Stimulated activated CD8-positive, alpha-beta memory T cell treated with anti-CD3 and anti-CD28 coated beads, Interleukin-2, amount 100 ng/mL, for 1 hour (primary cell): ENCODE measurements at regions not wholly inside any gene's neighbourhood (a gene's known extent, or its start where the extent isn't known, plus 50 kb on each side); places are given as distances from the start of the nearest gene placed in this dataset.
"Not testable (repeated sequence)": the region's sequence is repeated elsewhere in the genome, so short reads cannot be mapped to it uniquely, and the experiment has no call there.

Experiments used
- DNase-seq, 2 donors: peaks; one replicate each; pipeline ENCODE4 v3.0.0-alpha.2; 2020; ENCODE audit warnings: low read depth in 2 of 2

DNA sequence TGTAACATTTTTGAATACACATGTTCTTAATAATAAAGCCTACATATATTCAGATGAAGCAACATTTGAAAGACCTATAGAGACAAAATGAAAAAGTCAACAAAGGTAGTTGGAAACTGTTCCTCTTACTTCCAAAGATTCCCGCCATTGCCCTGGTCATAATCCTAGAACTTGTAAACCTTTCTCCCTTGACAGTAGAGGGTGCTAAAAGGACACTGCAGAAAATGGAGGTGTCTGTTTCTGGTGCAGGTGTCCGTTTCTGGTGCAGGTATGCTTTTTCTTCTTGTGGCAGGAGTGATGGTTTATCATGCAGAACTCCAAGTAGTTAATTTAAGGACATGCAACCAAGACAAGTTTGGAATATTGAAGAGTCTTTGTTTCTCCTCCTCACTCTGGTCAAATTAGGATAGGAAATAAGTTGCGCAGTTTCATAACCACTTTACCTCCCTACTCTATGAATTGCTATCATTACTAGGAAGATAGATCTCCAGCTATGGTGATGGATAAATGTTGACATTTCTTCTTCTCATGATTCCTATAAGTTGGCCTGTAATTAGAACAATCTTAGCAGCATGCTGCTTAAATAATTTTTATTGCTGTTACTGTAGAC is 56.0 kb upstream of the FAM174A start:
- DNase-seq: no peak

DNA sequence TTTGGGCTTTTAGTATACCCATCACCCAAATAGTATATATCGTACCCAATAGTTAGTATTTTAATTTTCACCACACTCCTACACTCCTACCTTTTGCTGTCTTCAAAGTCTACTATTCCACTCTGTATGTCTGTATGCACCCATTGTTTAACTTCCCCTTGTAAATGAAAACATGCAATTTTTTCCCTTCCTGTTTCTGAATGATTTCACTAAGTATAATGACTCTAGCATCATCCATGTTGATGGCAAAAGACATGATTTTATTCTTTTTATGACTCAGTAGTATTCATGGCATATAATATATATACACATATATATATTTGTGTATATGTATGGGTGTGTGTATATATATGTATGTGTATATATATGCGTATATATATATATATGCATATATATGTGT is 63.1 kb upstream of the FAM174A start:
- no peak for DNase-seq

- no peak for DNase-seq
Observed at GRCh38 chr5:100469767-100470166, 65.4 kb upstream of the FAM174A start.

GRCh38 chr5:100464418-100464817 is 70.8 kb upstream of the FAM174A start:
- no peak for DNase-seq

- DNase-seq: no peak
Observed at GRCh38 chr5:100456615-100457014, 78.6 kb upstream of the FAM174A start.

DNA sequence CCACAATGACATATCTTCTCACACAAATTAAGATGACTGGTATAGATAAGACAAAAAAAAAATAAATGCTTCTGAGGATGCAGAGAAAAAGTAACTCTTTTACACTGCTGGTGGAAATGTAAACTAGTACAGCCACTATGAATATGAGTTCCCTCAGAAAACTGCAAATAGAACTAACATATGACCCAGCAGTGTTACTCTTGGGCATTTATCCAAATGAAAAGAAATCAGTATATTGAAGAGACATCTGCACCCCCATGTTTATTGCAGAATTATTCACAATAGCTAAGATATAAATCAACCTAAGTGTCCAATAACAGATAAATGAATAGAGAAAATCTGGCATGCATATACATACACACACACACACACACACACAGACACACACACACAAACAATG is 83.0 kb upstream of the FAM174A start:
- no peak for DNase-seq

DNA sequence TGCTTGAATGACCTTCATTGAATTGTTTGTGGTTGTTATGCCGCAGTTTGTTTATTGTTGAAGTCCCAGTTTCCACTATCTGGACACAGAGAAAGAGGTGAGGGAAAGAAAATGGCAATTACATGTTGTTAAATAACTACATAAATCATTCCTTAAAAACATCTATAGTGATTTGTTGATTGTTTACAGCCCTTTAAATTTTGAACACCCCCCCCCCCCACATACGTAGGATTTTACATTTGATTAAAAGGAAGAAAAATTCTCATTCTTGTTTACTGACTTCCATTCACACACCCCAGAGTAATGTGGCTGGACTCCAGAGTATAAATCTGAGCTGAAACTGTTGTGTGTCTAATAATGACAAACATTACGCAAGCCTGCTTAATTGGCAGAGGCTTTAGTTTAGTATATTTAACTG is 87.1 kb upstream of the FAM174A start:
- DNase-seq: no peak

- DNase-seq: no peak
Observed at GRCh38 chr5:100446879-100447430, 88.2 kb upstream of the FAM174A start.

DNA sequence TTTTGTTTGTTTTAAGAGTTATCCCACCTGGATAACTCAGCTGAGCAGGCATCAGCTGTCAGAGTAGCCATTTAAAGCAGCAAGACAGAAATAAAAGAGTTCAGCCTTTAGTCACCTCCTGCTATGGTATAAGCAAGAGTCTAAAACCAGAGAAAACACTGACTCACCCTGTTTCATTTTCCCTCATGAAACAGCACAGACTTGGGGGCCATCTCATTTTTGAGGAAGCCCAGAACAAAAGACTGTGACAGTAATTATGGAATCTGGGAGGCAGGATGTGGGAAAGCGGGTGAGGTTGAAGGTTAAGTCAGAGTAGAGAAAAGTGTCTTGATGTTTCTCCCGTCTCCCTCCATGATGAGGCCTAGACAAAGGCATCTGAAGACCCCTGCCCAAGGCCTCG is 90.2 kb upstream of the FAM174A start:
- DNase-seq: no peak

DNA sequence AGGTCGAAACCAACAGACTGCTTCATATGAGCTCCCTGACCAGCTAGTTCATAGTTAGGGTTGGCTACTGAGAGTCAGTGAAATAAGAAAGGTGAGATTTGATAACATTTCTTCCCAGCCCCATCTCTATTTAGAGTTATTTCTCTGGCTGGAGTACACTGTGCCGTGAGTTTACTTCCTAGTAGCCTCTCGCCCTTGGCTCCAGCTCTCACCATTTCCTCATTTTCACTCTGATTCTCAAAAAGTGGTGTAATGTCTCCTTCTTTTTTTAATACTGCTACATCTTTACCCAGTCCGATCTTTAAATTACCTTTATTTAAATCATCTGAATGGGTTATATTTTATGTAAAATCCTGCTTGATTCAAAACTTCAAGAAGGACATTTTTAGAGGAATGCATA is 100.4 kb upstream of the FAM174A start:
- no peak for DNase-seq

DNA sequence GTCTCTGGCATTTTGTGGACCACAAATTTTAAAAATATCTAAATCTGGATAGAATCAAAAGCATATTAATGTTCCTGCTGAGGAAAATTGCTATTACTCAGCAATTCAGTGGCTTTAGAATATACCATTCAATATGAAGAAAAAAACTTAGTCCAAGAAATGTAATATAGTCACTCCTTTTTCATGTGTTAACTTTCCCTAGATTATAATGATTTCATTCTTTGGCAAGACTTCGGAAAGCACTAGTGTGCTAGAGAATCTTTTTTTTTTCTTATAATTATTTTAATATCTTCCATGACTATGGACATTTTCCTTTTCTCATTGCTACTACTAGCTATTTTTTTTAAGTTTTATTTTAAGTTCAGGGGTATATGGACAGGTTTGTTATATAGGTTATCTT is 102.4 kb upstream of the FAM174A start:
- DNase-seq: no peak

DNA sequence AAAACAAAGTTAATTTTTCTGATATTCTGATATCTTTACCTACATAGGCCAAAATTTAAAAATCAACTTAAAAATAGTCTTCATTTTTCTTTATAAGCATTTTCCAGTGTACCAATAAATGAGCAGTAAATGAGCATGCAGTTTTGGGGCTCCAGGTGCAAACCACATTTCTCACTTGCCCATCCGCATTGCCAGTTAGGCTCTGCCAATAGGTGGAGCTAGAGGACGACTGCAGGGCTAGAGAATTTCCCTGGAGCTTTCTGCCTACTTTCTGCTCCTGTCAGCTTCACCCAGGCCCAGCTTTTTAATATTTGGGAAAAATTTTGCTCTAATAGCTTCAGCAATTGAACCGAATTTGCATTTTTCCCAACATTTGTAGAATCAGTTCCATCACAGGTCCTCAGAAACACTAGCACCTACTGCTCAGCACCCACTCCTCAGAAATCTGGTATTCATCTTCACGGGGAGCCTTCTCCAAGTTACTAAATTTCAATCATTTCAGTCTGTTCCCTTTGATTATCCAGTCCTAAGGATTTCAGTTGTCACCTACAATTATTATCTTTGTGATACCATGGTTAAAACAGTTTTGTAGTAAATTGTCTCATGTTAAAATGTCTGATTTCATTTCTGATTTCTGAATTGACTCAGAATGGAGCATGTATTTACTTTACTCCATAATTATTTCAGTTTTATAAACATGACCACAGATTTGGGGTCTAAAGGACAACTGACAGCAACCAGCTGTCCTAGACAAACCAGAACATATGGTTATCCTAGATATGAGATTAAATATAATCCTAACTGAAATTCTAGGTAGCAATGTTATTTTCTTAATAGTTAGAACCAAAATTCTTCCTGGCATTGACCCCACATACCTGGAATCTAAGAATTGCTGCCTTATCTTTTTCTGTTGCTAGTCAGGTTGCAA is 104.6 kb upstream of the FAM174A start:
- DNase-seq: no peak

DNA sequence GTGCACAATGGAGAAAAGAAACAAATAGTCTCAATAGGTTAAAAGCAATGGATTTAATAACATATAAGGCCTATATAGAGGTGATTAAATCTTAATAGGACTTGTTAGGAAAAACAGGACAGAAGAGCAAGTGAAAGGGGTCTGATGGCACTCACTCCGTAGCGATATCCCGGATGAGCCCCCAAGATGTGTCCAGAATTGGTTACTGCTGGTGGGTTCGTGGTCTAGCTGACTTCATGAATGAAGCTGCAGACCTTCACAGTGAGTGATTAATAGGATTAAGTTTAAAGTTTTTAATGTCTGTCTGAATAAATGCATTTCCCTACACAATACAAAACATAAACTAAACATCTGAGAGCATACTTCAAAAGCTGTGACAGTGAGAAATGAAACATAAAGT is 110.4 kb upstream of the FAM174A start:
- DNase-seq: no peak

GRCh38 chr5:100424017-100424416 is 111.2 kb upstream of the FAM174A start:
- DNase-seq: no peak

- DNase-seq: no peak
Observed at GRCh38 chr5:100423330-100423729, 111.8 kb upstream of the FAM174A start.

- no peak for DNase-seq
Observed at GRCh38 chr5:100421360-100421759, 113.8 kb upstream of the FAM174A start.

DNA sequence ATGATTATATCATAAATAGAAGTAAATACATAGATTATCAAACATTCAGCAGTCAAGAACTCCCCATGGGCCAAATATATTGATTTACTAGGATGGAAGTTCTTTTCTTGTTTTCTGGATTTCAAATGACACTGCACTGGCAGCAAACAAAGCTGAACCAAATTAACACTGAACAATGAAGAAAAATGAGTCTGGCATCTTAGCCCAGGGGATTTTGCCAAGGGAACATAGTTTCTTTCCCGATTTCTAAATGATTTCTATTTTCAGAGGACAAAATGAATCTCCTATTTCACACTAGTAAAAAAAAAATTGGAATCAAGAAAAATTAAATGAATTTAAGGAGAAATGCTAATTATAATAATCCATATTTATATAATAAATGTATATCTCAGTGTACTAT is 116.9 kb upstream of the FAM174A start:
- no peak for DNase-seq

DNA sequence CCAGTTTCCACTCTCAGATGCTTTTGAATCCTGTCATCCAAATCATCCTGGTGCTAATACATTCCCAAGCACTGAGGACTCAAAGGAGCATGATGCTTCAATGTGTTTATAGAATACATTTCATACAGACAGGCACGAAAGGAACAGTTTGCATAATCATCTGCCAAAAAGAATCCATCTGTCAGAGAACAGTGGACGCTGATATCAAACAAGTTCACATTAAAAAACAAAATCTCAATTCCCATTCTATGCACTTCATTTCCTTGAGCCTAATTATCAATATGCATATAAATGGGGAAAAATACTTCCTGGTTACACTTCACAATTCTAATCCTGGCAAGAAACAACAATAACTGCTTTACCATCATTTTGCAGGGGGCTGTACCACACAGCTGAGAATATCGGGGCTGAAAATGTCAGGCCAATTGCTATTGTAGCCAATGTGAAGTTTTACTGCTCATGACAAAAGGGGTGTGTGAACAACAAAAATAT is 125.5 kb upstream of the FAM174A start:
- no peak for DNase-seq

- no peak for DNase-seq
Observed at GRCh38 chr5:100407053-100407452, 128.1 kb upstream of the FAM174A start.

DNA sequence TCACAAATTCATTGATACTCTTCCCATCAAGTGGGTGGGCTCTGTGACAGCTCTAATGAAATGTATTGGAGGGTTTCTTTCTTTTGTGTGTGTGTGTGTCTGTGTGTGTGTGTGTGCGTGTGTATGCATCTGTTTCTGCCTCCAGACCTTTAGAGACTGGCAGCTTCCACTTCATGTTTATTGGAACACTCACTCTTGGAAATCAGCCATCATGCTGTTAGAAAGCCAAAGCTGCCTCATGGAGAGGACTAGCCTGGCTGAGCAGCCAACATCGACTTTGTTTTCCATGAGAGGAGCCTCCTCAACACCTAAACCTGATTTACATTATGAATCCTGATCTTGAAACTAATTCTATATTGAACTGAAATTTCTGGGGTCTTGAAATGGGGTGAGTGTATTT is 128.5 kb upstream of the FAM174A start:
- DNase-seq: no peak

GRCh38 chr5:100402071-100402470 is 133.1 kb upstream of the FAM174A start:
- DNase-seq: no peak

- DNase-seq: no peak
Observed at GRCh38 chr5:100401149-100401548, 134.0 kb upstream of the FAM174A start.

DNA sequence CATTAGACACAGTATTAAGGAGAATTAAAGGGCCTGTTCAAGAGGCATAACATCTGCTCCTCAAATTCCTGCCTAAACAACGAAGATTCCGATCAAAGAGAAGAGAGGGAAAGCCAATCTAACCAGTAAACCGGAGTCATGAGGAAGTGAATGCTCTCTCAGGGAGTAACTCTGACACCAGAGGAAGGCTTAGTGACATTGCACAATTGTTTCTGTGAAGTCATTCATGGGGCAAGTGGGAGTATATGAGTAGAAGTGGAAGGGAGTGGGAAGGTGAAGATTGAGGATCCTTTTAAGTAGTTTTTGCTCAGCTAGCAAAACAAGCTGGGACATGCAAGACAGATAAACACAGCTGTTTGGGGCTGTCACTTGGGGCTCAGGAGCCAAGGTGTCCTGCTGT is 136.4 kb upstream of the FAM174A start:
- DNase-seq: not testable (repeated sequence)
